ENCODE measurements at regions not wholly inside any gene's neighbourhood (a gene's known extent, or its start where the extent isn't known, plus 50 kb on each side); places are given as distances from the start of the nearest gene placed in this dataset.

GRCh38 chr2:144166743-144167142 lies 353.2 kb downstream of the ZEB2 start:
- no peak for TF ChIP-seq POLR2A (IDR thresholded peaks at IDR 0.05)
- TF ChIP-seq, protein P1, sequence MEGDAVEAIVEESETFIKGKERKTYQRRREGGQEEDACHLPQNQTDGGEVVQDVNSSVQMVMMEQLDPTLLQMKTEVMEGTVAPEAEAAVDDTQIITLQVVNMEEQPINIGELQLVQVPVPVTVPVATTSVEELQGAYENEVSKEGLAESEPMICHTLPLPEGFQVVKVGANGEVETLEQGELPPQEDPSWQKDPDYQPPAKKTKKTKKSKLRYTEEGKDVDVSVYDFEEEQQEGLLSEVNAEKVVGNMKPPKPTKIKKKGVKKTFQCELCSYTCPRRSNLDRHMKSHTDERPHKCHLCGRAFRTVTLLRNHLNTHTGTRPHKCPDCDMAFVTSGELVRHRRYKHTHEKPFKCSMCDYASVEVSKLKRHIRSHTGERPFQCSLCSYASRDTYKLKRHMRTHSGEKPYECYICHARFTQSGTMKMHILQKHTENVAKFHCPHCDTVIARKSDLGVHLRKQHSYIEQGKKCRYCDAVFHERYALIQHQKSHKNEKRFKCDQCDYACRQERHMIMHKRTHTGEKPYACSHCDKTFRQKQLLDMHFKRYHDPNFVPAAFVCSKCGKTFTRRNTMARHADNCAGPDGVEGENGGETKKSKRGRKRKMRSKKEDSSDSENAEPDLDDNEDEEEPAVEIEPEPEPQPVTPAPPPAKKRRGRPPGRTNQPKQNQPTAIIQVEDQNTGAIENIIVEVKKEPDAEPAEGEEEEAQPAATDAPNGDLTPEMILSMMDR (IDR thresholded peaks at IDR 0.05) = no peak

DNA sequence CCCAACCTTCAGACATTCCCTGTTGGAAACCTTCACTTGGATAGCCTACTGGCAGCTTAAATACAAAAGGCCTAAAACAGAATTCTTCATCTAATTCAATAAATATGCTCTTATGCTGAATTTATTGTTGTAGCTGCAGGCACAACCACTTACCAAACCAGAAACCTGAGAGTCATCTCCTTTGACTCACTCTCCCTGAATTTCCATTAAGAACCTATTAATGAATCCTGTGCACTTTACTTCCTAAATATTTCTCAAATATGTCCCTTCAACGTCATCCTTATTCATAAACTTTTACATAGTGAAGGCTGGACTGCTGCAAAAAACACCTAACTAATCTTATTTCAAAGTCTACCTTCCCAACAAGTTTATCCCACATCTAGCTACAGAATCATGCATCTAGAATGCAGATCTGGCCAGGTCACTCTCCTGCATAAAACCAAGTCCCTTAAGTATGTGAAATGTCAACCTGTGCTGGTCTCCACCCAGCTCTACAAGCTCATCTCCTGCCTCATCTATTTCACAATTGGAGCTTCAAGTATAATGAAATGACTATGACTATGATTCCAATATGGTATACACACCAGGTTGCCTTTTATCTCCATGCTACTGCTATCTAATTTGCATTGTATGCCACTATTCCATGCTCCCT lies 354.2 kb downstream of the ZEB2 start:
- TF ChIP-seq, protein P1 (IDR thresholded peaks at IDR 0.05) = no peak
- TF ChIP-seq POLR2A (IDR thresholded peaks at IDR 0.05) = no peak
- DNase-seq = no peak

More at GRCh38 chr2:144166743-144167142, 353.2 kb downstream of the ZEB2 start:
- DNase-seq = no peak
- Histone ChIP-seq H3K4me1 (no peaks in the 10 kb centered on the region), H3K9me3 (no peaks in the 10 kb centered on the region), H3K36me3 (no peaks in the 10 kb centered on the region), H3K27me3 (no peaks in the 10 kb centered on the region), H3K27ac (no peak overlapping the region), H3K4me3 (no peak overlapping the region)

GRCh38 chr2:144163592-144163991 lies 356.3 kb downstream of the ZEB2 start:
- Histone ChIP-seq H3K9me3 (no peaks in the 10 kb centered on the region), H3K4me3 (no peak overlapping the region), H3K27ac (no peak overlapping the region), H3K27me3 (no peaks in the 10 kb centered on the region), H3K4me1 (no peaks in the 10 kb centered on the region), H3K36me3 (no peaks in the 10 kb centered on the region)
- no peak for DNase-seq
- TF ChIP-seq, protein P1 (IDR thresholded peaks at IDR 0.05) = no peak
- TF ChIP-seq POLR2A (IDR thresholded peaks at IDR 0.05) = no peak

More for the DNA sequence above, 354.2 kb downstream of the ZEB2 start:
- H3K4me1 ChIP-seq = no peaks in the 10 kb centered on the region
- H3K36me3 ChIP-seq = no peaks in the 10 kb centered on the region
- H3K27ac ChIP-seq = no peak overlapping the region
- no peak overlapping the region for H3K4me3 ChIP-seq
- H3K27me3 ChIP-seq = no peaks in the 10 kb centered on the region
- H3K9me3 ChIP-seq = no peaks in the 10 kb centered on the region

- H3K4me1 ChIP-seq = no peaks in the 10 kb centered on the region
- H3K4me3 ChIP-seq = no peak overlapping the region
- H3K36me3 ChIP-seq = no peaks in the 10 kb centered on the region
- TF ChIP-seq, protein P1 (IDR thresholded peaks at IDR 0.05) = peak in 5 of 6 experiments; percentile 18 to 54 (median 45)
- no peak for TF ChIP-seq POLR2A (IDR thresholded peaks at IDR 0.05)
- H3K9me3 ChIP-seq = no peaks in the 10 kb centered on the region
- no peak overlapping the region for H3K27ac ChIP-seq
- no peaks in the 10 kb centered on the region for H3K27me3 ChIP-seq
- peak in 2 of 3 donors; percentile 46 to 65 for DNase-seq
These were observed 357.3 kb downstream of the ZEB2 start for GRCh38 chr2:144162652-144163051.

- Histone ChIP-seq H3K9me3 (no peaks in the 10 kb centered on the region), H3K4me3 (no peak overlapping the region), H3K27me3 (no peaks in the 10 kb centered on the region), H3K27ac (no peak overlapping the region), H3K4me1 (no peaks in the 10 kb centered on the region), H3K36me3 (no peaks in the 10 kb centered on the region)
- no peak for DNase-seq
- TF ChIP-seq, protein P1 (IDR thresholded peaks at IDR 0.05) = no peak
- no peak for TF ChIP-seq POLR2A (IDR thresholded peaks at IDR 0.05)
These were observed 358.9 kb downstream of the ZEB2 start for GRCh38 chr2:144161061-144161460.

Data from Peyer's patch (tissue), 4 donors.